ENCODE measurements at regions not wholly inside any gene's neighbourhood (a gene's known extent, or its start where the extent isn't known, plus 50 kb on each side); places are given as distances from the start of the nearest gene placed in this dataset.

GRCh38 chr2:238713198-238713826 lies 134.6 kb upstream of the TWIST2 start:
- Histone ChIP-seq H3K27me3 (ENCODE audit: control insufficient read depth in 4 of 4, insufficient read depth in 4 of 4, low read length in 3 of 4) (no peaks in the 10 kb centered on the region), H3K27ac (ENCODE audit: low read depth in 1 of 2, low read length in 2 of 2) (no peak overlapping the region), H3K4me3 (ENCODE audit: low read depth in 1 of 3, low read length in 3 of 3) (no peak overlapping the region), H3K4me1 (ENCODE audit: control insufficient read depth in 4 of 4, insufficient read depth in 4 of 4, low read length in 3 of 4) (no peaks in the 10 kb centered on the region), H3K9ac (ENCODE audit: low read depth in 1 of 2, low read length in 2 of 2) (no peak overlapping the region), H3K36me3 (ENCODE audit: control insufficient read depth in 4 of 4, insufficient read depth in 3 of 4, low read depth in 1 of 4, low read length in 3 of 4) (no peaks in the 10 kb centered on the region), H3K9me3 (ENCODE audit: control insufficient read depth in 4 of 4, low read length in 3 of 4) (no peaks in the 10 kb centered on the region)
- 92% methylated on average over 6 of the region's 6 CpGs for WGBS
- TF ChIP-seq ZBTB33 (IDR thresholded peaks at IDR 0.05) (no peak), YY1 (IDR thresholded peaks at IDR 0.05) (no peak), JUND (IDR thresholded peaks at IDR 0.05) (no peak), RAD21 (IDR thresholded peaks at IDR 0.05) (no peak), HNF4G (IDR thresholded peaks at IDR 0.05) (no peak), EGR1 (IDR thresholded peaks at IDR 0.05; ENCODE audit: low read depth in 2 of 2) (no peak), RXRA (IDR thresholded peaks at IDR 0.05) (no peak), FOXA1 (IDR thresholded peaks at IDR 0.05) (no peak), CTCF (IDR thresholded peaks at IDR 0.05; ENCODE audit: low read depth, low read length, missing input control) (no peak), SP1 (IDR thresholded peaks at IDR 0.05) (no peak), FOXA2 (IDR thresholded peaks at IDR 0.05) (no peak), NR2F2 (IDR thresholded peaks at IDR 0.05) (no peak), HNF4A (conservative IDR thresholded peaks at IDR 0.05) (no peak), TAF1 (conservative IDR thresholded peaks at IDR 0.05) (no peak)
- TF ChIP-seq, protein P1, sequence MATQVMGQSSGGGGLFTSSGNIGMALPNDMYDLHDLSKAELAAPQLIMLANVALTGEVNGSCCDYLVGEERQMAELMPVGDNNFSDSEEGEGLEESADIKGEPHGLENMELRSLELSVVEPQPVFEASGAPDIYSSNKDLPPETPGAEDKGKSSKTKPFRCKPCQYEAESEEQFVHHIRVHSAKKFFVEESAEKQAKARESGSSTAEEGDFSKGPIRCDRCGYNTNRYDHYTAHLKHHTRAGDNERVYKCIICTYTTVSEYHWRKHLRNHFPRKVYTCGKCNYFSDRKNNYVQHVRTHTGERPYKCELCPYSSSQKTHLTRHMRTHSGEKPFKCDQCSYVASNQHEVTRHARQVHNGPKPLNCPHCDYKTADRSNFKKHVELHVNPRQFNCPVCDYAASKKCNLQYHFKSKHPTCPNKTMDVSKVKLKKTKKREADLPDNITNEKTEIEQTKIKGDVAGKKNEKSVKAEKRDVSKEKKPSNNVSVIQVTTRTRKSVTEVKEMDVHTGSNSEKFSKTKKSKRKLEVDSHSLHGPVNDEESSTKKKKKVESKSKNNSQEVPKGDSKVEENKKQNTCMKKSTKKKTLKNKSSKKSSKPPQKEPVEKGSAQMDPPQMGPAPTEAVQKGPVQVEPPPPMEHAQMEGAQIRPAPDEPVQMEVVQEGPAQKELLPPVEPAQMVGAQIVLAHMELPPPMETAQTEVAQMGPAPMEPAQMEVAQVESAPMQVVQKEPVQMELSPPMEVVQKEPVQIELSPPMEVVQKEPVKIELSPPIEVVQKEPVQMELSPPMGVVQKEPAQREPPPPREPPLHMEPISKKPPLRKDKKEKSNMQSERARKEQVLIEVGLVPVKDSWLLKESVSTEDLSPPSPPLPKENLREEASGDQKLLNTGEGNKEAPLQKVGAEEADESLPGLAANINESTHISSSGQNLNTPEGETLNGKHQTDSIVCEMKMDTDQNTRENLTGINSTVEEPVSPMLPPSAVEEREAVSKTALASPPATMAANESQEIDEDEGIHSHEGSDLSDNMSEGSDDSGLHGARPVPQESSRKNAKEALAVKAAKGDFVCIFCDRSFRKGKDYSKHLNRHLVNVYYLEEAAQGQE (IDR thresholded peaks at IDR 0.05) = no peak
- TF ChIP-seq, protein P2, sequence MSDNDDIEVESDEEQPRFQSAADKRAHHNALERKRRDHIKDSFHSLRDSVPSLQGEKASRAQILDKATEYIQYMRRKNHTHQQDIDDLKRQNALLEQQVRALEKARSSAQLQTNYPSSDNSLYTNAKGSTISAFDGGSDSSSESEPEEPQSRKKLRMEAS (IDR thresholded peaks at IDR 0.05) = no peak
- DNase-seq (ENCODE audit: low spot score) = no peak

DNA sequence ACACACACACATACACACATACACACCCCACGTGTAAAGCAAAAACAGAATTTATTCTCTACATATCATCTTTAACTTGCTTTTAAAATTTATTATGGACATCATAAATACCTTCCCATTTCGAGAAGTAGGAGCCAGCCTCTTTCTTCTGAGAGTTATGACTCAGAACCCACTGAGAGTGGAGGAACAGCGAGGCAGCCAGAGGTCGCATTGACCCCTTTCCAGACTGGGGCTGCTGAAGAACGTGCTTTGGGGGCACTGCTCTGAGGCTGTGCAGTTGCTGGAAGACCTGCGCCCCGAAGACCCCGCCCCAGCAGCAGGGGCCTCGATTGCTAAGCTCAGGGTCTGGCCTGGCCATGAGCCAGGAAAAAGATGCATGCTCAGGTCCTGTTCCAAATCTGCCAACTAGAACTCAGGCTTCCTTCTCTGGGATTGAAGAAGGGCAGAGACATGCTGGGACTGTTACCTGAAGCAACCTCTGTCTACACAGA lies 133.8 kb upstream of the TWIST2 start:
- DNase-seq (ENCODE audit: low spot score) = no peak
- 80% methylated on average over 9 of the region's 9 CpGs for WGBS
- H3K4me1 ChIP-seq (ENCODE audit: control insufficient read depth in 4 of 4, insufficient read depth in 4 of 4, low read length in 3 of 4) = no peaks in the 10 kb centered on the region
- no peak overlapping the region for H3K27ac ChIP-seq (ENCODE audit: low read depth in 1 of 2, low read length in 2 of 2)
- no peak overlapping the region for H3K4me3 ChIP-seq (ENCODE audit: low read depth in 1 of 3, low read length in 3 of 3)
- H3K36me3 ChIP-seq (ENCODE audit: control insufficient read depth in 4 of 4, insufficient read depth in 3 of 4, low read depth in 1 of 4, low read length in 3 of 4) = no peaks in the 10 kb centered on the region
- no peaks in the 10 kb centered on the region for H3K27me3 ChIP-seq (ENCODE audit: control insufficient read depth in 4 of 4, insufficient read depth in 4 of 4, low read length in 3 of 4)
- H3K9me3 ChIP-seq (ENCODE audit: control insufficient read depth in 4 of 4, low read length in 3 of 4) = no peaks in the 10 kb centered on the region
- H3K9ac ChIP-seq (ENCODE audit: low read depth in 1 of 2, low read length in 2 of 2) = no peak overlapping the region
- TF ChIP-seq CTCF (IDR thresholded peaks at IDR 0.05; ENCODE audit: low read depth, low read length, missing input control) (no peak), ATF3 (IDR thresholded peaks at IDR 0.05) (no peak), YY1 (IDR thresholded peaks at IDR 0.05) (no peak), GABPA (IDR thresholded peaks at IDR 0.05 in 1 of 2, conservative IDR thresholded peaks at IDR 0.05 in 1 of 2) (no peak), ZBTB33 (IDR thresholded peaks at IDR 0.05) (no peak), NR2F2 (IDR thresholded peaks at IDR 0.05) (no peak), HNF4A (conservative IDR thresholded peaks at IDR 0.05) (no peak), SP1 (IDR thresholded peaks at IDR 0.05) (no peak), FOXA1 (IDR thresholded peaks at IDR 0.05) (no peak)
- TF ChIP-seq, protein P2 (IDR thresholded peaks at IDR 0.05) = no peak
